HCT116 (cell line): ENCODE measurements at regions not wholly inside any gene's neighbourhood (a gene's known extent, or its start where the extent isn't known, plus 50 kb on each side); places are given as distances from the start of the nearest gene placed in this dataset.

Source experiments
- ATAC-seq: fragments of 200-7000 bp; cut with Tn5 transposase; 2 replicates; pipeline ENCODE4 v1.9.1; 2020; ENCODE audit warnings: mild to moderate bottlenecking, moderate library complexity
- BruUV-seq: library from RNA; stranded (reverse); fragments of 400-500 nt; replicated peaks from 2 replicates; lab custom pipeline; 2021; lab: Mats Ljungman, UMichigan
- CTCF ChIA-PET: fragments of 300-600 bp; sonication (Branson Sonifier 250); formaldehyde crosslinking; loops from one replicate; lab custom pipeline; 2021; ENCODE audit warnings: antibody characterized with exemption; lab: Charles Lee
- POLR2A ChIA-PET: fragments of 300-600, 350-600 bp; sonication (Branson Sonifier 250); formaldehyde crosslinking; loops from one replicate; lab custom pipeline; 2021; ENCODE audit warnings: antibody characterized with exemption; lab: Charles Lee
- RAD21 ChIA-PET, 2 experiments: fragments of 300-600 bp; sonication (Branson Sonifier 250); formaldehyde crosslinking; loops; one replicate each; lab custom pipeline; 2023; ENCODE audit warnings: low total read pairs in 2 of 2; ENCODE audit not compliant: uncharacterized antibody in 2 of 2, unreplicated experiment in 2 of 2, low non-redundant PET in 1 of 2; lab: Charles Lee
- DNase-seq: peaks from one replicate; pipeline ENCODE4 v3.0.0-alpha.2; 2010; ENCODE audit warnings: low read depth, low spot score
- H2AFZ ChIP-seq: fragments of 200-600 bp; shearing (Covaris generic), sonication (generic); 2 replicates; pipeline ENCODE4 v1.6.1; 2017; ENCODE audit warnings: low read depth, mixed run types, mixed read lengths, antibody characterized with exemption, low read length; ENCODE audit not compliant: poor library complexity, severe bottlenecking
- H3K27ac ChIP-seq: 2 replicates; pipeline ENCODE4 v1.5.1; 2012; ENCODE audit warnings: low read depth, low read length
- H3K27me3 ChIP-seq: fragments of 200-600 bp; sonication (generic); 2 replicates; pipeline ENCODE4 v1.6.1; 2016; ENCODE audit warnings: mixed run types, low read length, mixed read lengths; ENCODE audit not compliant: insufficient read depth
- H3K36me3 ChIP-seq, 2 experiments: fragments of 200-500 bp in 1 of 2; fragments of 200-600 bp in 1 of 2; sonication (Bioruptor generic) in 1 of 2; sonication (generic) in 1 of 2; 2 replicates each; pipeline versions ENCODE4 v1.5.1 to v1.6.1; 2014 to 2016; ENCODE audit warnings: low read length in 2 of 2, inconsistent platforms in 1 of 2, mixed read lengths in 1 of 2, mixed run types in 1 of 2; ENCODE audit not compliant: insufficient read depth in 2 of 2, control insufficient read depth in 1 of 2
- H3K4me1 ChIP-seq, 2 experiments: fragments of 200-600 bp in 1 of 2; sonication (generic) in 1 of 2; 2 replicates each; pipeline versions ENCODE4 v1.5.1 to v1.6.1; 2012 to 2017; ENCODE audit warnings: low read length in 2 of 2, inconsistent platforms in 1 of 2, mild to moderate bottlenecking in 1 of 2, mixed read lengths in 1 of 2, mixed run types in 1 of 2, moderate library complexity in 1 of 2; ENCODE audit not compliant: insufficient read depth in 2 of 2, control insufficient read depth in 1 of 2
- H3K4me2 ChIP-seq: fragments of 200-600 bp; sonication (generic); 2 replicates; pipeline ENCODE4 v1.6.1; 2017; ENCODE audit warnings: mixed run types, low read length, mixed read lengths
- H3K4me3 ChIP-seq, 2 experiments: fragments of 200-600 bp in 1 of 2; sonication (generic) in 1 of 2; replicated peaks in 1 of 2; 2 replicates each; pipeline ENCODE4 v1.5.1; 2011 to 2016; ENCODE audit warnings: low read length in 2 of 2, control low read depth in 1 of 2, low read depth in 1 of 2, mild to moderate bottlenecking in 1 of 2, mixed read lengths in 1 of 2, mixed run types in 1 of 2
- H3K79me2 ChIP-seq: fragments of 200-600 bp; sonication (generic); 2 replicates; pipeline ENCODE4 v1.6.1; 2017; ENCODE audit warnings: mild to moderate bottlenecking, mixed run types, low read length, moderate library complexity, mixed read lengths; ENCODE audit not compliant: insufficient read depth
- H3K9ac ChIP-seq: fragments of 200-600 bp; sonication (generic); 2 replicates; pipeline ENCODE4 v1.6.1; 2016; ENCODE audit warnings: low read length, mixed read lengths
- H3K9me2 ChIP-seq: fragments of 200-600 bp; sonication (generic), shearing (Covaris generic); 2 replicates; pipeline ENCODE4 v1.6.1; 2017; ENCODE audit warnings: mixed run types, mild to moderate bottlenecking, moderate library complexity; ENCODE audit not compliant: insufficient read depth
- H3K9me3 ChIP-seq, 2 experiments: fragments of 200-500 bp in 1 of 2; fragments of 200-600 bp in 1 of 2; sonication (Bioruptor generic) in 1 of 2; sonication (generic) in 1 of 2; 2 replicates each; pipeline ENCODE4 v1.6.1; 2014 to 2017; ENCODE audit warnings: low read length in 2 of 2, mixed read lengths in 2 of 2, inconsistent platforms in 1 of 2, low read depth in 1 of 2, mild to moderate bottlenecking in 1 of 2, mixed run types in 1 of 2, moderate library complexity in 1 of 2; ENCODE audit not compliant: control insufficient read depth in 1 of 2, insufficient read depth in 1 of 2
- H4K20me1 ChIP-seq: fragments of 200-600 bp; sonication (generic), shearing (Covaris generic); 2 replicates; pipeline ENCODE4 v1.6.1; 2017; ENCODE audit warnings: mixed run types, mild to moderate bottlenecking, moderate library complexity; ENCODE audit not compliant: insufficient read depth
- CEBPB ChIP-seq: IDR thresholded peaks from 2 replicates; pipeline ENCODE4 v1.6.1; 2012; ENCODE audit warnings: low read depth
- EGR1 ChIP-seq: IDR thresholded peaks from 2 replicates; pipeline ENCODE4 v1.6.1; 2012; ENCODE audit warnings: low read depth
- ELF1 ChIP-seq: IDR thresholded peaks from 2 replicates; pipeline ENCODE4 v1.6.1; 2012; ENCODE audit warnings: low read depth, borderline replicate concordance
- EZH2 ChIP-seq: fragments of 200-600 bp; sonication (generic); IDR thresholded peaks from 2 replicates; pipeline ENCODE4 v1.6.1; 2017; ENCODE audit warnings: antibody characterized with exemption, mixed run types
- EZH2phosphoT487 ChIP-seq: fragments of 200-600 bp; IDR thresholded peaks from 2 replicates; pipeline ENCODE4 v1.6.1; 2018; ENCODE audit warnings: antibody characterized with exemption, borderline replicate concordance
- FOSL1 ChIP-seq: IDR thresholded peaks from 2 replicates; pipeline ENCODE4 v1.6.1; 2012; ENCODE audit warnings: low read depth
- JUND ChIP-seq: IDR thresholded peaks from 2 replicates; pipeline ENCODE4 v1.6.1; 2012
- POLR2A ChIP-seq: IDR thresholded peaks from 2 replicates; pipeline ENCODE4 v1.7.0; 2011; ENCODE audit warnings: borderline replicate concordance; ENCODE audit not compliant: insufficient read depth, insufficient read length; ENCODE audit errors: extremely low read depth
- POLR2AphosphoS5 ChIP-seq: IDR thresholded peaks from 2 replicates; pipeline ENCODE4 v1.6.1; 2011; ENCODE audit warnings: mild to moderate bottlenecking, low read depth, low read length, moderate library complexity
- SIN3A ChIP-seq: IDR thresholded peaks from 2 replicates; pipeline ENCODE4 v1.6.1; 2012; ENCODE audit warnings: low read depth
- SP1 ChIP-seq: IDR thresholded peaks from 2 replicates; pipeline ENCODE4 v1.6.1; 2012; ENCODE audit warnings: low read depth
- TCF7L2 ChIP-seq: IDR thresholded peaks from 2 replicates; pipeline ENCODE4 v1.7.0; 2011; ENCODE audit warnings: borderline replicate concordance, inconsistent platforms; ENCODE audit not compliant: insufficient read depth, insufficient read length; ENCODE audit errors: extremely low read depth
- YY1 ChIP-seq: IDR thresholded peaks from 2 replicates; pipeline ENCODE4 v1.6.1; 2011; ENCODE audit warnings: low read length, low read depth, moderate library complexity, mild to moderate bottlenecking; ENCODE audit not compliant: insufficient replicate concordance; ENCODE audit errors: extremely low read depth
- ZFX ChIP-seq: fragments of 450-650 bp; IDR thresholded peaks from 2 replicates; pipeline ENCODE4 v1.6.1; 2017
- ZNF274 ChIP-seq: fragments of 200-500 bp; sonication (Bioruptor generic); IDR thresholded peaks from 2 replicates; pipeline ENCODE4 v1.6.1; 2014; ENCODE audit warnings: mild to moderate bottlenecking, low read depth, low read length, inconsistent platforms
- intact Hi-C: fragments of 100-400 bp; cut with micrococcal nuclease; formaldehyde crosslinking; loops from 2 replicates; pipeline ENCODE4 v1.10.0; 2022
- TF ChIP-seq, protein P1 (sequence below): IDR thresholded peaks from 2 replicates; pipeline ENCODE4 v1.6.1; 2012
- TF ChIP-seq, protein P2 (sequence below): IDR thresholded peaks from 2 replicates; pipeline ENCODE4 v1.6.1; 2012; ENCODE audit warnings: low read depth
- TF ChIP-seq, protein P3 (sequence below): IDR thresholded peaks from 2 replicates; pipeline ENCODE4 v1.6.1; 2012
- TF ChIP-seq, protein P4 (sequence below): IDR thresholded peaks from 2 replicates; pipeline ENCODE4 v1.6.1; 2011; ENCODE audit warnings: mild to moderate bottlenecking, low read length, moderate library complexity; ENCODE audit not compliant: insufficient replicate concordance; ENCODE audit errors: extremely low read depth

DNA sequence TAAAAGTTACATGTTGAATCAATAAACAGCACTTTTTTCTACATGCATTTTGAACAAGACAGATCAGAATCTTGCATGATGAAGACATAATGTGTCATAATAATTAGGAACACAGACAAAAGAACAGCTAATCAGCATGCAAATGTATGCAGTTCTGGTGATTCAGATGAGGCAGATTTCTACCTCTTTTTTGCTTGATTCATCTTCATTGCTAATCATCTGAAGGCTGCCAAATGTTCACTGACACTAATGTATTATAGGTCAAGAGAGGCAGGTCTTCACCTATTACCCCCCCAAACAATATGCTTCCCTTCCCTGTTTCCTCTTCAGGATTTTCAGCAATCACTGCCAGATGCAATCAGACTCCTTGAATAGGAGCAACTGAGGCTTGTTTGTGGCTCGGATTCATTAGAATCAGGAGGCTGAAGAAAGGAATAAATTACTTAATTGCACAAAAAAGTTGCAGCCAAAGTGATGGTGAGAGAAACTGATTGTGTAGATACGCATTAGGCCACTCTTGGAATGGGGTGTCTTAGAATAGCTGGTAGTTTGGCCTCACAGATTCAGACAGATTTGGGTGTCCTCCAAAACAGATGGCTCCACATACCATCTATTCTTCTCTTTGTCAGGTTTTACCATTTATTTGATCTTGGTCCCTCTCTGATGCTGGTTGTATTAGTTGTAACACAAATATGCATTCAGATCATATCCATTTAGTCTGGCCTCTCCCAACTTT, 275.4 kb downstream of the RPS6KC1 start:
- ChIA-PET RAD21 (no interaction called here), POLR2A (no interaction called here), CTCF (no interaction called here)
- Histone ChIP-seq H2AFZ (no peak overlapping the region), H4K20me1 (no peaks in the 10 kb centered on the region), H3K4me3 (no peak overlapping the region), H3K9ac (no peak overlapping the region), H3K79me2 (no peaks in the 10 kb centered on the region), H3K4me1 (peaks cover 3 to 14% of the 10 kb centered on the region in 2 experiments; a peak in 3 of 4 replicates), H3K27ac (no peak overlapping the region), H3K36me3 (no peaks in the 10 kb centered on the region), H3K4me2 (0 out of 2 replicates have a peak overlapping the region, but pooled peaks have one; percentile 51), H3K9me3 (no peaks in the 10 kb centered on the region), H3K27me3 (no peaks in the 10 kb centered on the region), H3K9me2 (no peaks in the 10 kb centered on the region)
- no peak for ATAC-seq
- no peak for DNase-seq
- intact Hi-C loops: no loop called here
- TF ChIP-seq ZFX (no peak), FOSL1 (no peak), EGR1 (no peak), ZNF274 (no peak), YY1 (no peak), SP1 (no peak), JUND (no peak), POLR2A (no peak), ELF1 (no peak), CEBPB (no peak), EZH2phosphoT487 (no peak), EZH2 (no peak), POLR2AphosphoS5 (no peak), SIN3A (no peak), TCF7L2 (no peak)
- TF ChIP-seq, protein P1, sequence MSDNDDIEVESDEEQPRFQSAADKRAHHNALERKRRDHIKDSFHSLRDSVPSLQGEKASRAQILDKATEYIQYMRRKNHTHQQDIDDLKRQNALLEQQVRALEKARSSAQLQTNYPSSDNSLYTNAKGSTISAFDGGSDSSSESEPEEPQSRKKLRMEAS: no peak
- TF ChIP-seq, protein P2, sequence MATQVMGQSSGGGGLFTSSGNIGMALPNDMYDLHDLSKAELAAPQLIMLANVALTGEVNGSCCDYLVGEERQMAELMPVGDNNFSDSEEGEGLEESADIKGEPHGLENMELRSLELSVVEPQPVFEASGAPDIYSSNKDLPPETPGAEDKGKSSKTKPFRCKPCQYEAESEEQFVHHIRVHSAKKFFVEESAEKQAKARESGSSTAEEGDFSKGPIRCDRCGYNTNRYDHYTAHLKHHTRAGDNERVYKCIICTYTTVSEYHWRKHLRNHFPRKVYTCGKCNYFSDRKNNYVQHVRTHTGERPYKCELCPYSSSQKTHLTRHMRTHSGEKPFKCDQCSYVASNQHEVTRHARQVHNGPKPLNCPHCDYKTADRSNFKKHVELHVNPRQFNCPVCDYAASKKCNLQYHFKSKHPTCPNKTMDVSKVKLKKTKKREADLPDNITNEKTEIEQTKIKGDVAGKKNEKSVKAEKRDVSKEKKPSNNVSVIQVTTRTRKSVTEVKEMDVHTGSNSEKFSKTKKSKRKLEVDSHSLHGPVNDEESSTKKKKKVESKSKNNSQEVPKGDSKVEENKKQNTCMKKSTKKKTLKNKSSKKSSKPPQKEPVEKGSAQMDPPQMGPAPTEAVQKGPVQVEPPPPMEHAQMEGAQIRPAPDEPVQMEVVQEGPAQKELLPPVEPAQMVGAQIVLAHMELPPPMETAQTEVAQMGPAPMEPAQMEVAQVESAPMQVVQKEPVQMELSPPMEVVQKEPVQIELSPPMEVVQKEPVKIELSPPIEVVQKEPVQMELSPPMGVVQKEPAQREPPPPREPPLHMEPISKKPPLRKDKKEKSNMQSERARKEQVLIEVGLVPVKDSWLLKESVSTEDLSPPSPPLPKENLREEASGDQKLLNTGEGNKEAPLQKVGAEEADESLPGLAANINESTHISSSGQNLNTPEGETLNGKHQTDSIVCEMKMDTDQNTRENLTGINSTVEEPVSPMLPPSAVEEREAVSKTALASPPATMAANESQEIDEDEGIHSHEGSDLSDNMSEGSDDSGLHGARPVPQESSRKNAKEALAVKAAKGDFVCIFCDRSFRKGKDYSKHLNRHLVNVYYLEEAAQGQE: no peak
- TF ChIP-seq, protein P3, sequence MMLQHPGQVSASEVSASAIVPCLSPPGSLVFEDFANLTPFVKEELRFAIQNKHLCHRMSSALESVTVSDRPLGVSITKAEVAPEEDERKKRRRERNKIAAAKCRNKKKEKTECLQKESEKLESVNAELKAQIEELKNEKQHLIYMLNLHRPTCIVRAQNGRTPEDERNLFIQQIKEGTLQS: no peak
- TF ChIP-seq, protein P4, sequence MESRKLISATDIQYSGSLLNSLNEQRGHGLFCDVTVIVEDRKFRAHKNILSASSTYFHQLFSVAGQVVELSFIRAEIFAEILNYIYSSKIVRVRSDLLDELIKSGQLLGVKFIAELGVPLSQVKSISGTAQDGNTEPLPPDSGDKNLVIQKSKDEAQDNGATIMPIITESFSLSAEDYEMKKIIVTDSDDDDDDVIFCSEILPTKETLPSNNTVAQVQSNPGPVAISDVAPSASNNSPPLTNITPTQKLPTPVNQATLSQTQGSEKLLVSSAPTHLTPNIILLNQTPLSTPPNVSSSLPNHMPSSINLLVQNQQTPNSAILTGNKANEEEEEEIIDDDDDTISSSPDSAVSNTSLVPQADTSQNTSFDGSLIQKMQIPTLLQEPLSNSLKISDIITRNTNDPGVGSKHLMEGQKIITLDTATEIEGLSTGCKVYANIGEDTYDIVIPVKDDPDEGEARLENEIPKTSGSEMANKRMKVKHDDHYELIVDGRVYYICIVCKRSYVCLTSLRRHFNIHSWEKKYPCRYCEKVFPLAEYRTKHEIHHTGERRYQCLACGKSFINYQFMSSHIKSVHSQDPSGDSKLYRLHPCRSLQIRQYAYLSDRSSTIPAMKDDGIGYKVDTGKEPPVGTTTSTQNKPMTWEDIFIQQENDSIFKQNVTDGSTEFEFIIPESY: no peak
- BruUV-seq: no TSS peak
